ENCODE measurements at regions not wholly inside any gene's neighbourhood (a gene's known extent, or its start where the extent isn't known, plus 50 kb on each side); places are given as distances from the start of the nearest gene placed in this dataset.

DNA sequence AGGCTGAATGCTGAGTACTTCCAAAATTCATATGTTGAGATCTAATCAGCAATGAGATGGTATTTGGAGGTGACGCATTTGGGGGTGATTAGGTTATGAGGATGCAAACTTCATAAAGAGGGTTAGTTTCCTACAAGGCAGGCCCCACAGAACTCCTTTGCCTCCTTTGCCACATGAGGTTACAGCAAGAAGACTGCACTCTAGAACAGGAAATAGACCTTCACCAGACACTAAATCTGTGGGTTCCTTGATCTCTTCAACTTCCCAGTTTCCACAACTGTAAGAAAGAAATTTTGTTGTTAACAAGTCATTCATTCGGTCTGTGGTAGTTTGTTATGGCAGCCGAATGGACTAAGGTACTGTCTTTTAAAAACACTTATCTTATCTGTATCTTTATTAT is 681.9 kb upstream of the HS3ST1 start:
- TF ChIP-seq, protein P1, sequence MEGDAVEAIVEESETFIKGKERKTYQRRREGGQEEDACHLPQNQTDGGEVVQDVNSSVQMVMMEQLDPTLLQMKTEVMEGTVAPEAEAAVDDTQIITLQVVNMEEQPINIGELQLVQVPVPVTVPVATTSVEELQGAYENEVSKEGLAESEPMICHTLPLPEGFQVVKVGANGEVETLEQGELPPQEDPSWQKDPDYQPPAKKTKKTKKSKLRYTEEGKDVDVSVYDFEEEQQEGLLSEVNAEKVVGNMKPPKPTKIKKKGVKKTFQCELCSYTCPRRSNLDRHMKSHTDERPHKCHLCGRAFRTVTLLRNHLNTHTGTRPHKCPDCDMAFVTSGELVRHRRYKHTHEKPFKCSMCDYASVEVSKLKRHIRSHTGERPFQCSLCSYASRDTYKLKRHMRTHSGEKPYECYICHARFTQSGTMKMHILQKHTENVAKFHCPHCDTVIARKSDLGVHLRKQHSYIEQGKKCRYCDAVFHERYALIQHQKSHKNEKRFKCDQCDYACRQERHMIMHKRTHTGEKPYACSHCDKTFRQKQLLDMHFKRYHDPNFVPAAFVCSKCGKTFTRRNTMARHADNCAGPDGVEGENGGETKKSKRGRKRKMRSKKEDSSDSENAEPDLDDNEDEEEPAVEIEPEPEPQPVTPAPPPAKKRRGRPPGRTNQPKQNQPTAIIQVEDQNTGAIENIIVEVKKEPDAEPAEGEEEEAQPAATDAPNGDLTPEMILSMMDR (IDR thresholded peaks at IDR 0.05 in 4 of 5, conservative IDR thresholded peaks at IDR 0.05 in 1 of 5): no peak
- TF ChIP-seq POLR2A (IDR thresholded peaks at IDR 0.05): no peak
